Activated CD8-positive, alpha-beta T cell treated with anti-CD3 and anti-CD28 coated beads, Interleukin-2, amount 10 ng/mL, durations not matched to agents 7 days and 5 days (primary cell): ENCODE measurements at regions not wholly inside any gene's neighbourhood (a gene's known extent, or its start where the extent isn't known, plus 50 kb on each side); places are given as distances from the start of the nearest gene placed in this dataset.
"Not testable (repeated sequence)": the region's sequence is repeated elsewhere in the genome, so short reads cannot be mapped to it uniquely, and the experiment has no call there.

Experiments used
- ATAC-seq: fragments of 150-1000 bp; cut with Tn5 transposase; one replicate; pipeline ENCODE4 v1.10.0; 2021; ENCODE audit warnings: moderate library complexity
- CTCF ChIA-PET: fragments of 350-600 bp; sonication (Branson Sonifier 250); formaldehyde crosslinking; loops from one replicate; lab custom pipeline; 2021; ENCODE audit warnings: antibody characterized with exemption; lab: Charles Lee
- POLR2A ChIA-PET: fragments of 350-600 bp; sonication (Branson Sonifier 250); formaldehyde crosslinking; loops from one replicate; lab custom pipeline; 2021; ENCODE audit warnings: antibody characterized with exemption; lab: Charles Lee
- DNase-seq: peaks from one replicate; pipeline ENCODE4 v3.0.0-alpha.2; 2020
- H3K27ac Mint-ChIP-seq: one replicate; pipeline ENCODE4 v1.8.0; 2021; ENCODE audit warnings: mild to moderate bottlenecking, mixed read lengths
- H3K27me3 Mint-ChIP-seq: one replicate; pipeline ENCODE4 v1.8.0; 2021; ENCODE audit warnings: low read depth, mixed read lengths
- H3K36me3 Mint-ChIP-seq: one replicate; pipeline ENCODE4 v1.8.0; 2021; ENCODE audit warnings: low read depth, mixed read lengths
- H3K4me1 Mint-ChIP-seq: one replicate; pipeline ENCODE4 v1.8.0; 2021; ENCODE audit warnings: low read depth, mixed read lengths
- H3K4me3 Mint-ChIP-seq: one replicate; pipeline ENCODE4 v1.8.0; 2021; ENCODE audit warnings: mild to moderate bottlenecking, mixed read lengths
- H3K9me3 Mint-ChIP-seq: one replicate; pipeline ENCODE4 v1.8.0; 2022; ENCODE audit warnings: mixed read lengths; ENCODE audit not compliant: insufficient read depth

DNA sequence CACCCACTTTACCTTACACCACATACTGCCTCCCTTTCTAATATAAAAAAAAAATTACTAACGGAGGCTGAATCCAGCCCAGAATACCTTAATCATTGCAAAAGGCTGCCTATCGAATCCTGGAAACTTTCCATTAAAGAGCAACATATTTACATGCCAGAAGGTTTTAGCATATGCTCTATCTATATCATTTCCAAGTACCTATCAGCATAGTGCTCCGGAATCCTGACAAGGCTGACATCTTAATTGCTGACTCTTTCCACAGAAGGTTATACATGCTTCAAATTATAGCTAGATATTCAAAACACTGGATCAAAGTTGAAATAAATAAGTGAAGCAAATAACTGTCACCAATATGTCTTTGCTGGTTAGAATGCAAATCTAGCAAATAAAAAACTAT, 170.9 kb upstream of the CDK1 start:
- ATAC-seq (no peak), DNase-seq (no peak)
- Mint-ChIP-seq H3K36me3 (no peaks in the 10 kb centered on the region), H3K9me3 (no peaks in the 10 kb centered on the region), H3K27ac (no peak overlapping the region), H3K4me3 (no peak overlapping the region), H3K4me1 (no peaks in the 10 kb centered on the region), H3K27me3 (no peaks in the 10 kb centered on the region)
- ChIA-PET POLR2A (no interaction called here), CTCF (interaction anchor here (0.9 to 1.0 kb wide), 2 partner anchors 9 to 25 kb away, joined by 3 to 4 read pairs; no protein-coding TSS in a partner anchor)

DNA sequence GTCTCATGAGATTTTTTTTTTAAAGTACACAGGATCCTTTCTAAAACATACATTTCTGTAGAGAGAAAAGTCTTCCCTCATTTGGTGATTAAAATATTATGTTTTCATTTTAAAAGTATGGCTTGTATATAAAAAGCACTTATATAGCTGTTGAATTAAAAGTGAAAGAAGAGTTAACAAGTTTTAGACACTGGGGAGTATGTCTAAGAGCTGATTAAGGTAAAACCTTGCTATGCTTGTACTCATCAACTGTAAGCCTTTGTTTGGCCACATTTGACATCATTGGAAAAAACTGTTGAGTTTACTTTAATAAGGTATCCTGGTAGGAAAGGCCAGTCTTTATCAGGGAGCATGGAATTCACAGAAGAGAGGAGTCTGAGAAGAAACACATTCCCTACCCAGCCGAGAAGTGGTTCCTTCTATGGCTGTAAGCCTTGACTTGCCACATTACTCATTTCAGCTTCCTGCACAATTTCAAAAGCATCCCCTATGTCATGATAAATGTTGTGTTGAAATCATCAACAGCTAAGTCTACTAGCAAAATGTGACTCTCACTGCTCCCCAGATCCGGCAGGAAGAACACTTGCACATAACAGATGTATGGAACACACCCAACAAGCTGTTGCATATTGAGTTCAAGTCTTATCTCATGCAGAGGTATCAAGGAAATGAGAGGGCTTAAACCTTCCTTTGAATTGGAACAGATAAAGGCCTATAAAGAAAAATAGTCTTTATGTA, 171.8 kb upstream of the CDK1 start:
- CTCF ChIA-PET = interaction anchor here (0.9 kb wide), 1 partner anchor 8 kb away, joined by 3 read pairs; no protein-coding TSS in a partner anchor
- H3K27ac Mint-ChIP-seq = no peak overlapping the region
- no peaks in the 10 kb centered on the region for H3K4me1 Mint-ChIP-seq
- no peaks in the 10 kb centered on the region for H3K9me3 Mint-ChIP-seq
- no peaks in the 10 kb centered on the region for H3K27me3 Mint-ChIP-seq
- ATAC-seq (no peak), DNase-seq (no peak)
- H3K4me3 Mint-ChIP-seq = no peak overlapping the region
- POLR2A ChIA-PET = no interaction called here
- no peaks in the 10 kb centered on the region for H3K36me3 Mint-ChIP-seq

DNA sequence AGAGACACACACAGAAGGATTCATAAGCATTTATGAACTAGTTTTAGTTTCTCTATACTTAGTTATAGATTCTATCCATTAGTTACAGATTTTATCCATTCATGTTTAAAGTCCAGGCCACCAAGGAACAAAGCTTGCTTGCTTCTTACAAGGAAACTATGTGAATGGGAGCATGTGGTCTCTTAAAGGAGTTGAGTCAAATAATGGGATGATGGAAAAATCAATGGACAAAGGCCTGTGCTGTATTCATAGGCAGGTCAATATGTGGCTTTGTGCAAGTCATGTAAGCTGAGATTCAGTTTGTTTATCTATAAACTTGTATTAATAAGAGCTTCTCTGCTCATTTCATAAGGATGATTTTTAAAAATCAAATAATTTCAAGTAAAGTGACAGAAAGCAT, 172.8 kb upstream of the CDK1 start:
- ChIA-PET POLR2A (no interaction called here), CTCF (interaction anchor here (0.9 kb wide), 1 partner anchor 9 kb away, joined by 3 read pairs; no protein-coding TSS in a partner anchor)
- Mint-ChIP-seq H3K9me3 (no peaks in the 10 kb centered on the region), H3K4me1 (no peaks in the 10 kb centered on the region), H3K27ac (no peak overlapping the region), H3K4me3 (no peak overlapping the region), H3K36me3 (no peaks in the 10 kb centered on the region), H3K27me3 (no peaks in the 10 kb centered on the region)
- no peak for ATAC-seq
- DNase-seq = no peak

DNA sequence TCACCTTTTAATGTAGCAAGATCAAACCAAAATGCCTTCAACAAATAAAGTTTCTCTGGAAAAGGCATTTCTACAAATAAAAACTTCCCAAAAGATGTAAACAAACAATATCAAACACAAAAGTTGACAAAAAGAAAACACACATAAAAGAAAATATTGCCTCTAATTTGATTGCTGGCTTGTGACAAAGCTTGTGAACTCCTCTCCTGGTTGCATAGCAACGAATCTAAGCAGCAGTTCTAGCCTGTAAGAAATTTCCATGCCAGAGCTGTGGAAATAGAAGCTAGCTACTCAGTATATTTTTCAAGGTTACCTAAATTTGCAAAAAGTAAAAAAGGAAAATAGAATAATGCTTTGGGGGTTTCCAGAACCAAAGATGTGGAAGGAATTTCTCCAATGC, 173.9 kb upstream of the CDK1 start:
- ChIA-PET POLR2A (no interaction called here), CTCF (no interaction called here)
- Mint-ChIP-seq H3K36me3 (no peaks in the 10 kb centered on the region), H3K9me3 (no peaks in the 10 kb centered on the region), H3K27me3 (no peaks in the 10 kb centered on the region), H3K27ac (no peak overlapping the region), H3K4me3 (no peak overlapping the region), H3K4me1 (no peaks in the 10 kb centered on the region)
- DNase-seq (no peak), ATAC-seq (no peak)

DNA sequence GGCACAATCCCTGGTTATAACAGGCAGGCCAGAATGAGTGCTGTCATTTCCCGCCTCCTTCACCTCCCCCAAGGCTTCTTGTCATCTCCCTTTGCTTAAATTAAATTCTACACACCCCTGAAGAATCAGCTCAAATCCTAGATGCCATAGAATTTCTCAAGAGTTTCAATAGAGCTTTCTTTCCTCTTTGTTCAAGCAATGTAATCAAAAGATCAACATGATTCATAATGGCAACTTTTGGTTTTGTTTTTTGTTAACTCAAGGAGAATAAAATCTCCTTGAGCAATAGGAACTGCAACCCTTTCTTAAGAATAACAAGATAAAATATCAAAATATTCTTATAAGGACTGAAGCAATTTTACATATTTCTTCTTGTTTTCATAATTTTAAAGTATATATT, 180.8 kb upstream of the CDK1 start:
- Mint-ChIP-seq H3K36me3 (no peaks in the 10 kb centered on the region), H3K27me3 (peaks cover 3% of the 10 kb centered on the region), H3K27ac (no peak overlapping the region), H3K9me3 (no peaks in the 10 kb centered on the region), H3K4me3 (no peak overlapping the region), H3K4me1 (peaks cover 7% of the 10 kb centered on the region)
- ChIA-PET CTCF (no interaction called here), POLR2A (no interaction called here)
- no peak for ATAC-seq
- no peak for DNase-seq

DNA sequence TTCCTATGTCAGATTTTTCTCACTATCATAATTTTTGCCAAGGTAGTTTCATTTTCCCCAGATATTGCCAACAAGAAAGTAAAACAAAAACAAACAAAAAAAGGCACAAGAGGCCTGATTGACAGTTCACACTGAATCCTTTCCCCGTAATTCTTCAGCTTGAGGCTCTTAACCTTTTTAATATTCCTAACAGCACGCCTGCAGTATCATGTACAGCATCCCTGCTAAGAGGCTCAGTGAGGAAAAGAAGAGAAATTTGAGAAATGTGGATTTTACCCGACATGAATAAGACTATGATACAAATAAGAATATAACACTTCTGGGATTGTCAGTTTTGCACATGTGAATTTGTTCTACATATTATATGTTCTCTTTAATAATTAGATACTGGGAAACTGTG, 182.4 kb upstream of the CDK1 start:
- no peak for DNase-seq
- Mint-ChIP-seq H3K27me3 (peaks cover 3% of the 10 kb centered on the region), H3K9me3 (no peaks in the 10 kb centered on the region), H3K4me1 (peaks cover 7% of the 10 kb centered on the region), H3K36me3 (no peaks in the 10 kb centered on the region), H3K4me3 (no peak overlapping the region), H3K27ac (no peak overlapping the region)
- POLR2A ChIA-PET = no interaction called here
- ATAC-seq = no peak
- CTCF ChIA-PET = interaction anchor here (1.0 kb wide), 1 partner anchor 15 kb away, joined by 3 read pairs; no protein-coding TSS in a partner anchor

DNA sequence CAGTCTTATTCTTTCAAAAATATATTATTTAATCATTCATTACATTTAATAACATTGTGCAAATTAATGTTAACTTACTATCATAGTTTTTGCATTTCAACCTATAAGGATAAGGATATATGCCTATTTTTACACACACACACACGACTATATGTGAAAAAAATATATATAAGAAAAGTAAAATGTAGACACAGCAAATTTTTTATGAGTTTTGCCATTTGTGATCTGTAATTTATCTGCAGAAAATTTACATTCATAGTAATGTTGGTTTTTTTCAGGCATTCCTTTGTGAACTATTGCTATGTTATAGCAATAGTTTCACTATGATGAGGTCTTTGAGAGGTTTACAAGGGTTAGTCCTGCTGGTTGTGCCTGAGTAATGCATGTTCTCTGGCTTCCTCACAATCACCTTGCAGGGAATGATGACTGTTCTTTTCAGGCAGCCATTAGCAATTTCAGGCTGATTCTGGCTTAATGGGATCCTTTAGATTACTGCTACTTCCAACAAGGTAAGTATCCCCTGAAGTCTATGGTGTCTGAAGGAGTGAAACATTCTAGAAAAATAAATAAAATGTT, 183.7 kb upstream of the CDK1 start:
- ATAC-seq = no peak
- Mint-ChIP-seq H3K27me3 (peaks cover 3% of the 10 kb centered on the region), H3K9me3 (no peaks in the 10 kb centered on the region), H3K27ac (no peak overlapping the region), H3K4me3 (no peak overlapping the region), H3K36me3 (no peaks in the 10 kb centered on the region), H3K4me1 (peaks cover 7% of the 10 kb centered on the region)
- ChIA-PET CTCF (no interaction called here), POLR2A (no interaction called here)
- DNase-seq = no peak

DNA sequence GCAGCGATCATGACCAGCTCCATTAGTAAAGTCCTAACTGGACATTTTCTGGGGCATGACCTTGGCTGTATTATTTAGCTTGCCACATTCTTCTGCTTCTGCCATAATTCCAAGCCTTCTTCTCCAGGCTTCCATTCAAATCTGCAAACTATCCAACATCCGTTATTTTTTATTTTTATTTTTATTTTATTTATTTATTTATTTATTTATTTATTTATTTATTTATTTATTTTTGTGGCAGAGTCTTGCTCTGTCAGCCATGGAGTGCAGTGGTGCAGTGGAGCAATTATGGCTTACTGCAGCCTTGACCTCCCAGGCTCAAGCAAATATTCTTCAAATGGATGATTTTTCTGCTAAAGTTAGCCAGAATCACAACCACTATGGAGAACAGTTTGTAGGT, 187.2 kb upstream of the CDK1 start:
- H3K9me3 Mint-ChIP-seq = no peaks in the 10 kb centered on the region
- DNase-seq (no peak), ATAC-seq (no peak)
- POLR2A ChIA-PET = no interaction called here
- no peaks in the 10 kb centered on the region for H3K27me3 Mint-ChIP-seq
- H3K36me3 Mint-ChIP-seq = no peaks in the 10 kb centered on the region
- no peak overlapping the region for H3K4me3 Mint-ChIP-seq
- CTCF ChIA-PET = no interaction called here
- no peak overlapping the region for H3K27ac Mint-ChIP-seq
- H3K4me1 Mint-ChIP-seq = peaks cover 7% of the 10 kb centered on the region

DNA sequence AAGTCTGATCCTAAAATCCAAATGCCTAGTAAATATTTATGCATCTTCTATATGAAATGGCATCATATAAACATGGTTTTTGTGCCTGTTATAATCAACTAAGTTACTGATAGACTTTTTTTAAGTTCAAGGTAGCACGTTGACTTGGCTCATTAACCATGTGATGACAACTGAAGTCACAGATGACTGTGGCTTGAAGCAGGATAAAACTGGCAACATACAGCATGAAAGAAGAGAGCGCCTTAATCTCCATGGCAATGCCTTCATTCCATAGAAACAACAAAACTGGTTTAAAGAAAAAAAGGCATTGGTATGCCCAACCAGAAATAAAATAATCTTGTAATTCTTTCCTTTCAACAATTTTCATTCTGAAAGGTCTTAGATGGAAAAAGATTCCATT, 188.9 kb upstream of the CDK1 start:
- no peak for ATAC-seq

DNA sequence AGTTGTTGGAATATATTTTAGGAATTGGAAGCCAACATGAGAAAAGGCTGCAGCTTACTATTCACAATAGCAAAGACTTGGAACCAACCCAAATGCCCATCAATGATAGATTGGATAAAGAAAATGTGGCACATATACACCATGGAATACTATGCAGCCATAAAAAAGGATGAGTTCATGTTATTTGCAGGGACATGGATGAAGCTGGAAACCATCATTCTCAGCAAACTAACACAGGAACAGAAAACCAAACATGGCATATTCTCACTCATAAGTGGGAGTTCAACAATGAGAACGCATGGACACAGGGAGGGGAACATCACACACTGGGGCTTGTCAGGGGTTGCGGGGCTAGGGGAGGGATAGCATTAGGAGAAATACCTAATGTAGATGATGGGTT, 192.1 kb upstream of the ANK3 start:
- CTCF ChIA-PET, H3K27ac Mint-ChIP-seq, H3K36me3 Mint-ChIP-seq, POLR2A ChIA-PET, H3K27me3 Mint-ChIP-seq, H3K4me1 Mint-ChIP-seq, ATAC-seq, H3K4me3 Mint-ChIP-seq, H3K9me3 Mint-ChIP-seq, DNase-seq: not testable (repeated sequence)

More for the DNA sequence above, 188.9 kb upstream of the CDK1 start:
- no peaks in the 10 kb centered on the region for H3K36me3 Mint-ChIP-seq
- H3K27me3 Mint-ChIP-seq = no peaks in the 10 kb centered on the region
- H3K27ac Mint-ChIP-seq = no peak overlapping the region
- no peak overlapping the region for H3K4me3 Mint-ChIP-seq
- no peaks in the 10 kb centered on the region for H3K9me3 Mint-ChIP-seq
- H3K4me1 Mint-ChIP-seq = no peaks in the 10 kb centered on the region
- ChIA-PET POLR2A (no interaction called here), CTCF (no interaction called here)
- DNase-seq = no peak

DNA sequence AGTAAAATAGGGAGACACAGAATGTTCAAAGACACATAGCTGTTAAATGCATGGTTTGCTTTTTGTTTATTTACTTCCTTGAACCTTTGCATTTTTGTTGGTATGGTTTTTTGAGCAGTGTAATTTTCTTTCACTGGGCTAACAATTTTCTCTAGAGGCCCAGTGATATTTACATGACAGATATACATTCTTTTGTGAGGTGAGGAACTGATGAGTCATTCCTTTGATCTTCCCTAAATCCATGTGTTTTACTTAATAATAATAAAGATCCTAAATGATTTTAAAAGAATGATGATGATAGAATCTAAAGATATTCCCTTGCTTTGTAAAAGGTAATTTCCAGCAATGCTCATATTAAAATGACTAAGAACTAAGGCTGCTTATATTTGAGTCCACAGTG, 188.5 kb upstream of the ANK3 start:
- peaks cover 4% of the 10 kb centered on the region for H3K27me3 Mint-ChIP-seq
- H3K36me3 Mint-ChIP-seq = no peaks in the 10 kb centered on the region
- ChIA-PET CTCF (no interaction called here), POLR2A (no interaction called here)
- no peaks in the 10 kb centered on the region for H3K9me3 Mint-ChIP-seq
- H3K27ac Mint-ChIP-seq = no peak overlapping the region
- ATAC-seq (no peak), DNase-seq (no peak)
- no peak overlapping the region for H3K4me3 Mint-ChIP-seq
- H3K4me1 Mint-ChIP-seq = peaks cover 20% of the 10 kb centered on the region

DNA sequence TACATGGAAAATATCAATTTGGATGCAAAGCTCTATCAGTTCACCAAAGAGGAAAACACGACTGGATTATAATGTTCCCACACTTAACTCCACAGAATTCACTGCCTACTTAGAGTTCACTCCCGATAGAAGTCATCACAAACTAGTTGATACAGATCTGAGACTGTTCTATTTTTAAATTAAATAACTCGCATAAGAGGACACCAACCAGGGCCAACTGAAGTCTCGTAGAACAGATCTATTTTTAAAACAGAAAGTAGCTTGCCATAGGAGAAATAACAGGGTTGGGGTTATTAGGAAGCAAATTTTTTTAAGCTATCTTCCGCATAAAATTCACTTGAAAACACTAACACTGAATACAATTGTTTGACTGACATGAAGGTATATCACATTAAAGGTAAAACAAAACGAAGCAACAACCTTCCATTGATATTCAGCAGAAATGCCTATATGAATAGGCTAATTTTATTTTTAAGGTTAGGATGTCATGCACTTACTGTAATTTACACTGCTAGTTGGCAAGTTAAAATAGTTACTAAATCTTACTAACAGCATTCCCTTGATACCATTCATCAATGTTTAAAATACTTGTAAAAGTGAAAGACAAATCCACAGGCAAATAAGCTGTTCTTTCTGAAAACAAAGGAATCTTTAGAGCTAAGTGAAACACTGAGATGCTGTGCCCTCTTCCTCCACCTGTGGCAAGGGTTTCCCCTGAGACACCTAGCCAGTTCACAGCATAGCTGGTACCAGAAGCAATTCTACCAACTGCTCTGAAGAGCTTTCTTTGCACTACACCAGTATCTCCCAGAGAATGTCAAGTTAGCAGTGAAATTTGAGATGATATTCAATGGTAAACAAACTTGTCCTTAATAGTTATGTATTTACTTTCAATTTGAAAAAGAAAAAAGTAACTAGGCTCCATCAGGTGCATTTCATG, 186.7 kb upstream of the ANK3 start:
- Mint-ChIP-seq H3K27me3 (peaks cover 7% of the 10 kb centered on the region), H3K36me3 (no peaks in the 10 kb centered on the region), H3K4me1 (peaks cover 33% of the 10 kb centered on the region), H3K4me3 (no peak overlapping the region), H3K9me3 (no peaks in the 10 kb centered on the region), H3K27ac (no peak overlapping the region)
- ATAC-seq (no peak), DNase-seq (no peak)
- CTCF ChIA-PET = interaction anchor here (1.3 kb wide), 1 partner anchor 10 kb away, joined by 5 read pairs; no protein-coding TSS in a partner anchor
- POLR2A ChIA-PET = no interaction called here
